ENCODE measurements at regions not wholly inside any gene's neighbourhood (a gene's known extent, or its start where the extent isn't known, plus 50 kb on each side); places are given as distances from the start of the nearest gene placed in this dataset.

- H3K4me2 ChIP-seq = no peak overlapping the region
- H3F3A ChIP-seq (replicated peaks; ENCODE audit: insufficient read depth) = no peaks in the 10 kb centered on the region
- ChIA-PET POLR2A (no interaction called here), CTCF (interaction anchor here (0.6 to 1.8 kb wide), 6 partner anchors 20 to 316 kb away, joined by 3 to 8 read pairs (median 4); no protein-coding TSS in a partner anchor)
- WGBS (ENCODE audit: low lambda C conversion rate) = 84% methylated on average over 11 of the region's 12 CpGs
- no peaks in the 10 kb centered on the region for H4K20me1 ChIP-seq (ENCODE audit: insufficient read depth)
- TF ChIP-seq NFIC (IDR thresholded peaks at IDR 0.05; ENCODE audit: borderline replicate concordance) (no peak), ZBTB33 (IDR thresholded peaks at IDR 0.05; ENCODE audit: borderline replicate concordance, low read depth) (no peak), REST (IDR thresholded peaks at IDR 0.05; ENCODE audit: low read depth, low read length) (no peak), CHD2 (IDR thresholded peaks at IDR 0.05; ENCODE audit: low read length, partially characterized antibody) (no peak), USF2 (IDR thresholded peaks at IDR 0.05; ENCODE audit: borderline replicate concordance, low read depth, low read length) (no peak), NRF1 (IDR thresholded peaks at IDR 0.05; ENCODE audit: low read depth, low read length) (no peak), USF1 (IDR thresholded peaks at IDR 0.05; ENCODE audit: borderline replicate concordance, low read depth) (no peak)
- H3K9ac ChIP-seq = no peak overlapping the region
- H3K9me2 ChIP-seq = no peaks in the 10 kb centered on the region
- H3K36me3 ChIP-seq (replicated peaks in 1 of 2; ENCODE audit: control insufficient read depth in 1 of 2, insufficient read depth in 2 of 2, low read length in 1 of 2) = no peaks in the 10 kb centered on the region
- H3K4me3 ChIP-seq (ENCODE audit: low read depth in 2 of 2, low read length in 1 of 2) = no peak overlapping the region
- no peak overlapping the region for H2AFZ ChIP-seq (ENCODE audit: low read depth)
- H3K27ac ChIP-seq (ENCODE audit: low read depth in 2 of 2, low read length in 1 of 2) = no peak overlapping the region
- no peaks in the 10 kb centered on the region for H3K4me1 ChIP-seq (ENCODE audit: control insufficient read depth in 1 of 2, insufficient read depth in 2 of 2, low read depth in 1 of 2, low read length in 1 of 2)
- H3K79me2 ChIP-seq (ENCODE audit: insufficient read depth) = no peaks in the 10 kb centered on the region
- no peak for DNase-seq
- H3K9me3 ChIP-seq = no peaks in the 10 kb centered on the region
- H3K27me3 ChIP-seq (ENCODE audit: insufficient read depth) = no peaks in the 10 kb centered on the region
Measured at GRCh38 chr10:30553626-30554439, 75.7 kb downstream of the LYZL2 start.

All from SK-N-SH (cell line).